ENCODE measurements at regions not wholly inside any gene's neighbourhood (a gene's known extent, or its start where the extent isn't known, plus 50 kb on each side); places are given as distances from the start of the nearest gene placed in this dataset.
"Not testable (repeated sequence)": the region's sequence is repeated elsewhere in the genome, so short reads cannot be mapped to it uniquely, and the experiment has no call there.

DNA sequence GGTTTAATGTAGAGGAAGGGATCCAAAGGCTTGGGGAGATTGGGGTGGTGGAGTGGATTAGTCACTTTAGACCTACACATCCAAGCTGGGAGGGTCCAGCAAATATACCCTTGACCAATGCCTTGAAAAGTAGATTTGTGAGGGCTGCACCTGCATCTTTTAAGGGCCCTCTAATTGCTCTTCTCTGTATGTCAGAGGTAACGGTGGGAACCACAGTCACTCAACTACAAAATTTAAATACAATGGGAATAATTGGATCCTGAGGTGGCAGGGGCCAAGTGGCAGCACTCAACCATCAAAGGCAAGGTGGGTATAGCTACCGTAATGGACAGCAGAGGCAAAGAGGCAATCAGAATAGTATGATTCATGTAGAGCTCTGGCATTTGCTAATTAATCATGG, 833.7 kb upstream of the ARRDC3 start:
- DNase-seq (ENCODE audit: low read depth, low spot score); POLR2A ChIA-PET; in situ Hi-C loops (cut with MboI); H3K4me2 ChIP-seq (ENCODE audit: control insufficient read depth, insufficient read depth); H2AFZ ChIP-seq (ENCODE audit: control insufficient read depth, low read depth, low read length); ATAC-seq; FAIRE-seq; H4K20me1 ChIP-seq (ENCODE audit: control insufficient read depth, insufficient read depth); H3K9me3 ChIP-seq (replicated peaks; ENCODE audit: control insufficient read depth, insufficient read depth, low read length); H3K4me3 ChIP-seq; BruUV-seq (replicated peaks); H3K9ac ChIP-seq (ENCODE audit: control insufficient read depth, insufficient read depth, low read length); CTCF ChIA-PET; H3K27me3 ChIP-seq (replicated peaks in 1 of 2; ENCODE audit: control insufficient read depth in 2 of 2, insufficient read depth in 2 of 2, low read length in 1 of 2); H3K79me2 ChIP-seq (ENCODE audit: control insufficient read depth, insufficient read depth, low read length); intact Hi-C loops (cut with micrococcal nuclease; ENCODE audit: unreplicated experiment); RAD21 ChIA-PET (ENCODE audit: unreplicated experiment); H3K4me1 ChIP-seq (ENCODE audit: control insufficient read depth, insufficient read depth, low read length); SMC1A ChIA-PET (ENCODE audit: uncharacterized antibody, unreplicated experiment); H3K27ac ChIP-seq (ENCODE audit: control insufficient read depth, insufficient read depth); H3K36me3 ChIP-seq (ENCODE audit: control insufficient read depth in 2 of 2, insufficient read depth in 2 of 2, low read length in 1 of 2): not testable (repeated sequence)
- 0% methylated on average over 2 of the region's 2 CpGs for WGBS (ENCODE audit: insufficient coverage, insufficient replicate concordance, low lambda C conversion rate, missing lambda C conversion rate)

DNA sequence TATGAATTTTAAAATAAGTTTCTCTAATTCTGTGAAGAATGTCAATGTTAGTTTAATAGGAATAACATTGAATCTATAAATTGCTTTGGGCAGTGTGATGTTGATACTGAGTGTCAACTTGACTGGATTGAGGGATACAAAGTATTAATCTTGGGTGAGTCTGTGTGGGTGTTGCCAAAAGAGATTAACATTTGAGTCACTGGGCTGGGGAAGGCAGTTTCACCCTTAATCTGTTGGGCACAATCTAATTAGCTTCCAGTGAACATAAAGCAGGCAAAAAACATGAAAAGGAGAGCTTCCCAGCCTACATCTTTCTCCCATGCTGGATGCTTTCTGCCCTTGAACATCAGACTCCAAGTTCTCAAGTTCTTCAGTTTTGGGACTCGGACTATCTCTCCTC, 832.0 kb upstream of the ARRDC3 start:
- Histone ChIP-seq H3K4me3 (no peak overlapping the region), H3K9ac (ENCODE audit: control insufficient read depth, insufficient read depth, low read length) (no peak overlapping the region), H3K27ac (ENCODE audit: control insufficient read depth, insufficient read depth) (no peak overlapping the region), H3K36me3 (ENCODE audit: control insufficient read depth in 2 of 2, insufficient read depth in 2 of 2, low read length in 1 of 2) (no peaks in the 10 kb centered on the region), H2AFZ (ENCODE audit: control insufficient read depth, low read depth, low read length) (no peak overlapping the region), H3K4me2 (ENCODE audit: control insufficient read depth, insufficient read depth) (no peak overlapping the region), H3K9me3 (replicated peaks; ENCODE audit: control insufficient read depth, insufficient read depth, low read length) (no peaks in the 10 kb centered on the region), H3K27me3 (replicated peaks in 1 of 2; ENCODE audit: control insufficient read depth in 2 of 2, insufficient read depth in 2 of 2, low read length in 1 of 2) (no peaks in the 10 kb centered on the region), H3K79me2 (ENCODE audit: control insufficient read depth, insufficient read depth, low read length) (no peaks in the 10 kb centered on the region), H3K4me1 (ENCODE audit: control insufficient read depth, insufficient read depth, low read length) (no peaks in the 10 kb centered on the region), H4K20me1 (ENCODE audit: control insufficient read depth, insufficient read depth) (no peaks in the 10 kb centered on the region)
- ChIA-PET RAD21 (ENCODE audit: unreplicated experiment) (no interaction called here), POLR2A (no interaction called here), CTCF (no interaction called here), SMC1A (ENCODE audit: uncharacterized antibody, unreplicated experiment) (interaction anchor here (1.0 kb wide), 1 partner anchor 13 kb away, joined by 3 read pairs; no protein-coding TSS in a partner anchor)
- BruUV-seq (replicated peaks): no TSS peak
- ATAC-seq (no peak), FAIRE-seq (no peak), DNase-seq (ENCODE audit: low read depth, low spot score) (no peak)
- WGBS (ENCODE audit: insufficient coverage, insufficient replicate concordance, low lambda C conversion rate, missing lambda C conversion rate): 0% methylated on average over 1 of the region's 1 CpG
- in situ Hi-C loops (cut with MboI) (no loop called here), intact Hi-C loops (cut with micrococcal nuclease; ENCODE audit: unreplicated experiment) (no loop called here)
- no peak for TF ChIP-seq POU2F2 (IDR thresholded peaks at IDR 0.05; ENCODE audit: borderline replicate concordance, low read depth, low read length)
- TF ChIP-seq, protein P1, sequence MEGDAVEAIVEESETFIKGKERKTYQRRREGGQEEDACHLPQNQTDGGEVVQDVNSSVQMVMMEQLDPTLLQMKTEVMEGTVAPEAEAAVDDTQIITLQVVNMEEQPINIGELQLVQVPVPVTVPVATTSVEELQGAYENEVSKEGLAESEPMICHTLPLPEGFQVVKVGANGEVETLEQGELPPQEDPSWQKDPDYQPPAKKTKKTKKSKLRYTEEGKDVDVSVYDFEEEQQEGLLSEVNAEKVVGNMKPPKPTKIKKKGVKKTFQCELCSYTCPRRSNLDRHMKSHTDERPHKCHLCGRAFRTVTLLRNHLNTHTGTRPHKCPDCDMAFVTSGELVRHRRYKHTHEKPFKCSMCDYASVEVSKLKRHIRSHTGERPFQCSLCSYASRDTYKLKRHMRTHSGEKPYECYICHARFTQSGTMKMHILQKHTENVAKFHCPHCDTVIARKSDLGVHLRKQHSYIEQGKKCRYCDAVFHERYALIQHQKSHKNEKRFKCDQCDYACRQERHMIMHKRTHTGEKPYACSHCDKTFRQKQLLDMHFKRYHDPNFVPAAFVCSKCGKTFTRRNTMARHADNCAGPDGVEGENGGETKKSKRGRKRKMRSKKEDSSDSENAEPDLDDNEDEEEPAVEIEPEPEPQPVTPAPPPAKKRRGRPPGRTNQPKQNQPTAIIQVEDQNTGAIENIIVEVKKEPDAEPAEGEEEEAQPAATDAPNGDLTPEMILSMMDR (IDR thresholded peaks at IDR 0.05 in 2 of 3, conservative IDR thresholded peaks at IDR 0.05 in 1 of 3; ENCODE audit: control insufficient read depth in 2 of 3, extremely low read depth in 1 of 3, insufficient read depth in 1 of 3, low read depth in 3 of 3, low read length in 3 of 3): no peak
- TF ChIP-seq, protein P2, sequence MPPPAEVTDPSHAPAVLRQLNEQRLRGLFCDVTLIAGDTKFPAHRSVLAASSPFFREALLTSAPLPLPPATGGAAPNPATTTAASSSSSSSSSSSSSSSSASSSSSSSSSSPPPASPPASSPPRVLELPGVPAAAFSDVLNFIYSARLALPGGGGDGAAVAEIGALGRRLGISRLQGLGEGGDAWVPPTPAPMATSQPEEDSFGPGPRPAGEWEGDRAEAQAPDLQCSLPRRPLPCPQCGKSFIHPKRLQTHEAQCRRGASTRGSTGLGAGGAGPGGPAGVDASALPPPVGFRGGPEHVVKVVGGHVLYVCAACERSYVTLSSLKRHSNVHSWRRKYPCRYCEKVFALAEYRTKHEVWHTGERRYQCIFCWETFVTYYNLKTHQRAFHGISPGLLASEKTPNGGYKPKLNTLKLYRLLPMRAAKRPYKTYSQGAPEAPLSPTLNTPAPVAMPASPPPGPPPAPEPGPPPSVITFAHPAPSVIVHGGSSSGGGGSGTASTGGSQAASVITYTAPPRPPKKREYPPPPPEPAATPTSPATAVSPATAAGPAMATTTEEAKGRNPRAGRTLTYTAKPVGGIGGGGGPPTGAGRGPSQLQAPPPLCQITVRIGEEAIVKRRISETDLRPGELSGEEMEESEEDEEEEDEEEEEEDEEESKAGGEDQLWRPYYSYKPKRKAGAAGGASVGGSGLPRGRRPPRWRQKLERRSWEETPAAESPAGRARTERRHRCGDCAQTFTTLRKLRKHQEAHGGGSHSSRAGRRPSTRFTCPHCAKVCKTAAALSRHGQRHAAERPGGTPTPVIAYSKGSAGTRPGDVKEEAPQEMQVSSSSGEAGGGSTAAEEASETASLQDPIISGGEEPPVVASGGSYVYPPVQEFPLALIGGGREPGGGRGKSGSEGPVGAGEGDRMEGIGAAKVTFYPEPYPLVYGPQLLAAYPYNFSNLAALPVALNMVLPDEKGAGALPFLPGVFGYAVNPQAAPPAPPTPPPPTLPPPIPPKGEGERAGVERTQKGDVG (CRISPR knock-in tag; IDR thresholded peaks at IDR 0.05): no peak
- no peak for TF ChIP-seq MTA2 (IDR thresholded peaks at IDR 0.05; ENCODE audit: low read depth)
- no peak for TF ChIP-seq RAD51 (IDR thresholded peaks at IDR 0.05)
- no peak for TF ChIP-seq CBFB (IDR thresholded peaks at IDR 0.05; ENCODE audit: low read depth)
- no peak for TF ChIP-seq NFIC (IDR thresholded peaks at IDR 0.05; ENCODE audit: low read depth, low read length)

Data from GM12878 (cell line).